Panc1 (cell line): ENCODE measurements at regions not wholly inside any gene's neighbourhood (a gene's known extent, or its start where the extent isn't known, plus 50 kb on each side); places are given as distances from the start of the nearest gene placed in this dataset.

Experiments
- ATAC-seq: fragments of 200-7000 bp; cut with Tn5 transposase; 2 replicates; pipeline ENCODE4 v1.9.1; 2020; ENCODE audit warnings: mild to moderate bottlenecking, moderate library complexity
- BruUV-seq: library from RNA; stranded (reverse); fragments of 400-500 nt; replicated peaks from 2 replicates; lab custom pipeline; 2021; lab: Mats Ljungman, UMichigan
- CTCF ChIA-PET: fragments of 300-600 bp; sonication (Branson Sonifier 250); formaldehyde crosslinking; loops from one replicate; lab custom pipeline; 2022; ENCODE audit warnings: antibody characterized with exemption; lab: Charles Lee
- POLR2A ChIA-PET: fragments of 300-600 bp; sonication (Branson Sonifier 250); formaldehyde crosslinking; loops from one replicate; lab custom pipeline; 2022; ENCODE audit warnings: antibody characterized with exemption; lab: Charles Lee
- DNase-seq: peaks from one replicate; pipeline ENCODE4 v3.0.0-alpha.2; 2010; ENCODE audit warnings: low read depth, low spot score
- H3K27ac ChIP-seq: 2 replicates; pipeline ENCODE4 v1.5.1; 2011; ENCODE audit warnings: mild to moderate bottlenecking, low read length, inconsistent platforms
- H3K27me3 ChIP-seq: fragments of 200-500 bp; sonication (Bioruptor generic); 2 replicates; pipeline ENCODE4 v1.6.0; 2014; ENCODE audit warnings: low read length, inconsistent platforms; ENCODE audit not compliant: control insufficient read depth, insufficient read depth
- H3K36me3 ChIP-seq: fragments of 200-500 bp; sonication (Bioruptor generic); 2 replicates; pipeline ENCODE4 v1.5.1; 2014; ENCODE audit warnings: inconsistent platforms, mild to moderate bottlenecking, low read length, moderate library complexity; ENCODE audit not compliant: control insufficient read depth, insufficient read depth
- H3K4me1 ChIP-seq: 2 replicates; pipeline ENCODE4 v1.5.1; 2011; ENCODE audit warnings: inconsistent platforms, mild to moderate bottlenecking, low read length, moderate library complexity; ENCODE audit not compliant: control insufficient read depth, insufficient read depth
- H3K4me3 ChIP-seq, 2 experiments: 2 replicates each; pipeline ENCODE4 v1.5.1; 2011 to 2012; ENCODE audit warnings: low read depth in 2 of 2, low read length in 2 of 2, mild to moderate bottlenecking in 2 of 2, inconsistent platforms in 1 of 2, moderate library complexity in 1 of 2
- H3K9me3 ChIP-seq: fragments of 200-500 bp; sonication (Bioruptor generic); 2 replicates; pipeline ENCODE4 v1.5.1; 2014; ENCODE audit warnings: low read depth, mild to moderate bottlenecking, inconsistent platforms, low read length, moderate library complexity; ENCODE audit not compliant: control insufficient read depth, insufficient read depth
- POLR2AphosphoS5 ChIP-seq: IDR thresholded peaks from 2 replicates; pipeline ENCODE4 v1.6.1; 2012; ENCODE audit warnings: mild to moderate bottlenecking, low read depth, low read length, moderate library complexity
- REST ChIP-seq, 2 experiments: IDR thresholded peaks; 2 replicates each; pipeline ENCODE4 v1.6.1; 2011 to 2012; ENCODE audit warnings: low read depth in 2 of 2, control low read depth in 1 of 2, low read length in 1 of 2, mild to moderate bottlenecking in 1 of 2, moderate library complexity in 1 of 2; ENCODE audit not compliant: insufficient read depth in 1 of 2
- SIN3A ChIP-seq: IDR thresholded peaks from 2 replicates; pipeline ENCODE4 v1.6.1; 2012; ENCODE audit warnings: low read depth, mild to moderate bottlenecking, low read length, moderate library complexity, borderline replicate concordance; ENCODE audit not compliant: insufficient read depth
- TCF7L2 ChIP-seq: IDR thresholded peaks from 2 replicates; pipeline ENCODE4 v1.6.1; 2011; ENCODE audit warnings: mild to moderate bottlenecking, low read depth, low read length, inconsistent platforms
- in situ Hi-C: cut with HindIII; loops from 2 replicates; pipeline ENCODE4 v1.10.0; 2016; ENCODE audit warnings: low sequenced_read_pairs, low pct_unique_long_range_greater_than_20kb
- intact Hi-C: fragments of 100-400 bp; cut with micrococcal nuclease; formaldehyde crosslinking; loops from one replicate; pipeline ENCODE4 v1.10.0; 2022; ENCODE audit not compliant: unreplicated experiment
- TF ChIP-seq, protein P1 (sequence below): fragments of 450-650 bp; IDR thresholded peaks from 2 replicates; pipeline ENCODE4 v1.5.1; 2017; ENCODE audit warnings: mild to moderate bottlenecking

- Histone ChIP-seq H3K27me3 (no peaks in the 10 kb centered on the region), H3K4me1 (no peaks in the 10 kb centered on the region), H3K27ac (no peak overlapping the region), H3K9me3 (no peaks in the 10 kb centered on the region), H3K36me3 (no peaks in the 10 kb centered on the region), H3K4me3 (no peak overlapping the region)
- BruUV-seq: no TSS peak
- no peak for DNase-seq
- intact Hi-C loops: no loop called here
- CTCF ChIA-PET: no interaction called here
- in situ Hi-C loops: no loop called here
- TF ChIP-seq POLR2AphosphoS5 (no peak), TCF7L2 (no peak), REST (IDR thresholded peaks at IDR 0.05; ENCODE audit: insufficient read depth in 1 of 2, low read depth in 2 of 2, low read length in 1 of 2) (no peak), SIN3A (no peak)
- TF ChIP-seq, protein P1, sequence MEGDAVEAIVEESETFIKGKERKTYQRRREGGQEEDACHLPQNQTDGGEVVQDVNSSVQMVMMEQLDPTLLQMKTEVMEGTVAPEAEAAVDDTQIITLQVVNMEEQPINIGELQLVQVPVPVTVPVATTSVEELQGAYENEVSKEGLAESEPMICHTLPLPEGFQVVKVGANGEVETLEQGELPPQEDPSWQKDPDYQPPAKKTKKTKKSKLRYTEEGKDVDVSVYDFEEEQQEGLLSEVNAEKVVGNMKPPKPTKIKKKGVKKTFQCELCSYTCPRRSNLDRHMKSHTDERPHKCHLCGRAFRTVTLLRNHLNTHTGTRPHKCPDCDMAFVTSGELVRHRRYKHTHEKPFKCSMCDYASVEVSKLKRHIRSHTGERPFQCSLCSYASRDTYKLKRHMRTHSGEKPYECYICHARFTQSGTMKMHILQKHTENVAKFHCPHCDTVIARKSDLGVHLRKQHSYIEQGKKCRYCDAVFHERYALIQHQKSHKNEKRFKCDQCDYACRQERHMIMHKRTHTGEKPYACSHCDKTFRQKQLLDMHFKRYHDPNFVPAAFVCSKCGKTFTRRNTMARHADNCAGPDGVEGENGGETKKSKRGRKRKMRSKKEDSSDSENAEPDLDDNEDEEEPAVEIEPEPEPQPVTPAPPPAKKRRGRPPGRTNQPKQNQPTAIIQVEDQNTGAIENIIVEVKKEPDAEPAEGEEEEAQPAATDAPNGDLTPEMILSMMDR: no peak
- ATAC-seq: no peak
- POLR2A ChIA-PET: no interaction called here
Measured at GRCh38 chrX:63513825-63514568, 162.9 kb upstream of the SPIN4 start.

DNA sequence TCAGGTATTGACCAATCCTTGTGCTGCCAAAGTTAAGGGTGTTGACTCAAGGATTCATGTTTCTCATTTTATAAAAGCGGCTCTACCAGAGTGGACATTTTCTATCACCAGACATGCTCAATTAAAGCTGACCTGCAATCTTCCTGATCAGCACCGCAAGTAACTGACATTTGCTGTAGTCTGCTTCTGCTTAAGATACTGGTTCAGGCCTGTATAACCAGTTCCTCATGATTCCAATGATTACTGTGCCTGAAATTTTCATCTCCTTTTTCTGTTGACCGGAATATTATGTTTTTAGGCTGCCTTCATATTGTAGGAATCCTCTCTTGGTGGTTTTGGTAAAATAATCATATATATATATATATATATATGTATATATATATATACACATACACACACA lies 160.2 kb upstream of the SPIN4 start:
- CTCF ChIA-PET: no interaction called here
- BruUV-seq: no TSS peak

More for the DNA sequence above, 160.2 kb upstream of the SPIN4 start:
- Histone ChIP-seq H3K9me3 (no peaks in the 10 kb centered on the region), H3K36me3 (no peaks in the 10 kb centered on the region), H3K4me1 (no peaks in the 10 kb centered on the region), H3K27ac (no peak overlapping the region), H3K27me3 (no peaks in the 10 kb centered on the region), H3K4me3 (no peak overlapping the region)
- POLR2A ChIA-PET: interaction anchor here (0.6 kb wide), 1 partner anchor 96 kb away, joined by 3 read pairs; no protein-coding TSS in a partner anchor
- DNase-seq (no peak), ATAC-seq (no peak)
- in situ Hi-C loops: no loop called here
- intact Hi-C loops: no loop called here
- TF ChIP-seq, protein P1: no peak
